IMR-90 (cell line): ENCODE measurements at regions not wholly inside any gene's neighbourhood (a gene's known extent, or its start where the extent isn't known, plus 50 kb on each side); places are given as distances from the start of the nearest gene placed in this dataset.

ENCODE experiments used
- ATAC-seq: fragments of 200-7000 bp; cut with Tn5 transposase; 2 replicates; pipeline ENCODE4 v1.9.1; 2020; ENCODE audit warnings: low read depth, mild to moderate bottlenecking, moderate library complexity
- BruUV-seq: library from RNA; stranded (reverse); fragments of 400-500 nt; replicated peaks from 2 replicates; lab custom pipeline; 2021; lab: Mats Ljungman, UMichigan
- CTCF ChIA-PET: fragments of 300-600 bp; formaldehyde crosslinking; extraction: SDS; loops from one replicate; lab custom pipeline; 2021; ENCODE audit warnings: antibody characterized with exemption; lab: Yijun Ruan, JAX
- POLR2A ChIA-PET: fragments of 300-600 bp; sonication (Branson Sonifier 250); formaldehyde crosslinking; loops from one replicate; lab custom pipeline; 2022; ENCODE audit warnings: antibody characterized with exemption; ENCODE audit not compliant: unreplicated experiment; lab: Charles Lee
- DNase-seq: peaks from one replicate; pipeline ENCODE4 v3.0.0; 2013
- H2AFZ ChIP-seq: replicated peaks from 2 replicates; pipeline ENCODE3; 2013; ENCODE audit warnings: low read length, mild to moderate bottlenecking; ENCODE audit not compliant: poor library complexity
- H2AK5ac ChIP-seq: 2 replicates; pipeline ENCODE4 v1.6.1; 2013; ENCODE audit warnings: low read depth, low read length, inconsistent platforms
- H2AK9ac ChIP-seq: replicated peaks from 2 replicates; pipeline ENCODE3; 2013; ENCODE audit warnings: mild to moderate bottlenecking, low read depth, low read length, moderate library complexity; ENCODE audit not compliant: poor library complexity
- H2BK120ac ChIP-seq: 2 replicates; pipeline ENCODE4 v1.6.1; 2013; ENCODE audit warnings: low read depth, low read length, inconsistent platforms
- H2BK15ac ChIP-seq: 3 replicates; pipeline ENCODE4 v1.6.1; 2013; ENCODE audit warnings: low read depth, low read length, inconsistent platforms
- H2BK20ac ChIP-seq: 2 replicates; pipeline ENCODE4 v1.6.1; 2013; ENCODE audit warnings: low read depth, mild to moderate bottlenecking, inconsistent platforms, low read length, moderate library complexity
- H2BK5ac ChIP-seq: 2 replicates; pipeline ENCODE4 v1.6.1; 2013; ENCODE audit warnings: mild to moderate bottlenecking, low read depth, low read length, inconsistent platforms; ENCODE audit not compliant: poor library complexity, severe bottlenecking
- H3K14ac ChIP-seq: replicated peaks from 2 replicates; pipeline ENCODE4 v1.6.1; 2013; ENCODE audit warnings: low read depth, low read length, inconsistent platforms
- H3K18ac ChIP-seq: 2 replicates; pipeline ENCODE4 v1.6.1; 2013; ENCODE audit warnings: low read depth, low read length, control low read depth
- H3K23ac ChIP-seq: 2 replicates; pipeline ENCODE4 v1.6.1; 2013; ENCODE audit warnings: low read depth, low read length, inconsistent platforms
- H3K27ac ChIP-seq: 2 replicates; pipeline ENCODE4 v1.5.1; 2013; ENCODE audit warnings: mild to moderate bottlenecking, control low read depth, low read length; ENCODE audit not compliant: insufficient read depth
- H3K27me3 ChIP-seq: 2 replicates; pipeline ENCODE4 v1.6.1; 2013; ENCODE audit warnings: low read length; ENCODE audit not compliant: control insufficient read depth, insufficient read depth
- H3K36me3 ChIP-seq: 2 replicates; pipeline ENCODE4 v1.6.1; 2013; ENCODE audit warnings: low read length, mixed read lengths; ENCODE audit not compliant: control insufficient read depth, insufficient read depth
- H3K4ac ChIP-seq: 2 replicates; pipeline ENCODE4 v1.6.1; 2013; ENCODE audit warnings: low read depth, low read length, inconsistent platforms
- H3K4me1 ChIP-seq: 2 replicates; pipeline ENCODE4 v1.6.1; 2013; ENCODE audit warnings: low read length, mixed read lengths; ENCODE audit not compliant: control insufficient read depth, insufficient read depth
- H3K4me2 ChIP-seq: 2 replicates; pipeline ENCODE4 v1.6.1; 2013; ENCODE audit warnings: low read depth, mild to moderate bottlenecking, control low read depth, low read length, moderate library complexity
- H3K4me3 ChIP-seq: 2 replicates; pipeline ENCODE4 v1.5.1; 2013; ENCODE audit warnings: low read depth, mild to moderate bottlenecking, control low read depth, low read length, moderate library complexity; ENCODE audit not compliant: insufficient read depth
- H3K56ac ChIP-seq: 2 replicates; pipeline ENCODE4 v1.6.1; 2013; ENCODE audit warnings: low read length, inconsistent platforms; ENCODE audit not compliant: insufficient read depth; ENCODE audit errors: extremely low read depth
- H3K79me1 ChIP-seq, 2 experiments: 2 replicates each; pipeline ENCODE4 v1.6.1; 2013; ENCODE audit warnings: low read length in 2 of 2, inconsistent platforms in 1 of 2, low read depth in 1 of 2
- H3K9ac ChIP-seq: 2 replicates; pipeline ENCODE4 v1.6.1; 2013; ENCODE audit warnings: low read depth, low read length, control low read depth
- H3K9me1 ChIP-seq: 2 replicates; pipeline ENCODE4 v1.6.1; 2013; ENCODE audit warnings: low read length, inconsistent platforms; ENCODE audit not compliant: insufficient read depth
- H3K9me3 ChIP-seq: 2 replicates; pipeline ENCODE4 v1.6.1; 2013; ENCODE audit warnings: low read length; ENCODE audit not compliant: control insufficient read depth, insufficient read depth
- H4K20me1 ChIP-seq: 2 replicates; pipeline ENCODE4 v1.6.1; 2013; ENCODE audit warnings: low read length, inconsistent platforms; ENCODE audit not compliant: insufficient read depth
- H4K5ac ChIP-seq: 2 replicates; pipeline ENCODE4 v1.6.1; 2013; ENCODE audit warnings: mild to moderate bottlenecking, low read depth, low read length, control low read depth
- H4K8ac ChIP-seq, 2 experiments: 2 replicates each; pipeline ENCODE4 v1.6.1; 2013; ENCODE audit warnings: low read depth in 2 of 2, low read length in 2 of 2, control low read depth in 1 of 2, inconsistent platforms in 1 of 2
- H4K91ac ChIP-seq: 2 replicates; pipeline ENCODE4 v1.6.1; 2013; ENCODE audit warnings: low read depth, low read length, inconsistent platforms; ENCODE audit not compliant: insufficient read depth
- BHLHE40 ChIP-seq: fragments of 150-350 bp; IDR thresholded peaks from 2 replicates; pipeline ENCODE4 v1.6.1; 2016; ENCODE audit warnings: mild to moderate bottlenecking, low read depth, low read length
- CEBPB ChIP-seq: IDR thresholded peaks from 2 replicates; pipeline ENCODE4 v1.6.1; 2012; ENCODE audit warnings: low read depth, low read length, improper control_type of control experiment
- CHD1 ChIP-seq: IDR thresholded peaks from 2 replicates; pipeline ENCODE4 v1.6.1; 2012; ENCODE audit warnings: low read depth, low read length, improper control_type of control experiment
- ELK1 ChIP-seq: fragments of 150-350 bp; IDR thresholded peaks from 2 replicates; pipeline ENCODE4 v1.6.1; 2016; ENCODE audit warnings: low read depth, mild to moderate bottlenecking, low read length, moderate library complexity, borderline replicate concordance
- FOS ChIP-seq: fragments of 150-350 bp; IDR thresholded peaks from 2 replicates; pipeline ENCODE4 v1.6.1; 2016; ENCODE audit warnings: low read depth, low read length
- MAFK ChIP-seq: IDR thresholded peaks from 2 replicates; pipeline ENCODE4 v1.6.1; 2012; ENCODE audit warnings: low read depth, low read length, improper control_type of control experiment
- MAZ ChIP-seq: IDR thresholded peaks from 2 replicates; pipeline ENCODE4 v1.6.1; 2012; ENCODE audit warnings: low read depth, mild to moderate bottlenecking, low read length, improper control_type of control experiment, moderate library complexity, borderline replicate concordance
- MXI1 ChIP-seq: IDR thresholded peaks from 2 replicates; pipeline ENCODE4 v1.6.1; 2012; ENCODE audit warnings: low read depth, mild to moderate bottlenecking, low read length, moderate library complexity, borderline replicate concordance
- NFE2L2 ChIP-seq: fragments of 150-350 bp; IDR thresholded peaks from 2 replicates; pipeline ENCODE4 v1.6.1; 2016; ENCODE audit warnings: low read depth, mild to moderate bottlenecking, low read length
- POLR2A ChIP-seq: IDR thresholded peaks from 2 replicates; pipeline ENCODE4 v1.6.1; 2012; ENCODE audit warnings: mild to moderate bottlenecking, low read depth, low read length
- RAD21 ChIP-seq: IDR thresholded peaks from 2 replicates; pipeline ENCODE4 v1.6.1; 2012; ENCODE audit warnings: low read length, improper control_type of control experiment
- RCOR1 ChIP-seq: IDR thresholded peaks from 2 replicates; pipeline ENCODE4 v1.6.1; 2012; ENCODE audit warnings: mild to moderate bottlenecking, low read length, improper control_type of control experiment; ENCODE audit not compliant: insufficient replicate concordance
- RFX5 ChIP-seq: IDR thresholded peaks from 2 replicates; pipeline ENCODE4 v1.8.0; 2012; ENCODE audit warnings: low read depth, mild to moderate bottlenecking, low read length, moderate library complexity
- SMC3 ChIP-seq: fragments of 150-350 bp; IDR thresholded peaks from 2 replicates; pipeline ENCODE4 v1.6.1; 2016; ENCODE audit warnings: low read depth, mild to moderate bottlenecking, antibody characterized with exemption, low read length, moderate library complexity
- WGBS, 2 experiments: methylation state at CpG; one replicate each; pipeline versions ENCODE4 v1.1.5 to v1.1.7; 2013; ENCODE audit warnings: missing lambda C conversion rate in 2 of 2; ENCODE audit not compliant: insufficient read length in 1 of 2; ENCODE audit errors: extremely low coverage in 2 of 2; 5-methylcytosine and 5-hydroxymethylcytosine counted together
- dilution Hi-C: fragments of 300-500 bp; cut with HindIII; formaldehyde crosslinking; loops from one replicate; pipeline ENCODE4 v1.14.3; 2018; ENCODE audit warnings: low sequenced_read_pairs; ENCODE audit not compliant: unreplicated experiment
- in situ Hi-C: fragments of 300-500 bp; cut with MboI; formaldehyde crosslinking; loops from 3 replicates; pipeline ENCODE4 v1.14.3; 2019; ENCODE audit warnings: low sequenced_read_pairs, inconsistent platforms, mixed read lengths
- intact Hi-C: fragments of 100-400 bp; cut with micrococcal nuclease; formaldehyde crosslinking; loops from 2 replicates; pipeline ENCODE4 v1.10.0; 2022
- TF ChIP-seq, protein P1 (sequence below): fragments of 150-350 bp; IDR thresholded peaks from 2 replicates; pipeline ENCODE4 v1.6.1; 2017; ENCODE audit warnings: mild to moderate bottlenecking, antibody characterized with exemption, low read length, low read depth
- TF ChIP-seq, protein P2 (sequence below): conservative IDR thresholded peaks from 2 replicates; pipeline ENCODE4 v1.5.1; 2012; ENCODE audit warnings: mild to moderate bottlenecking, low read depth, low read length, improper control_type of control experiment

DNA sequence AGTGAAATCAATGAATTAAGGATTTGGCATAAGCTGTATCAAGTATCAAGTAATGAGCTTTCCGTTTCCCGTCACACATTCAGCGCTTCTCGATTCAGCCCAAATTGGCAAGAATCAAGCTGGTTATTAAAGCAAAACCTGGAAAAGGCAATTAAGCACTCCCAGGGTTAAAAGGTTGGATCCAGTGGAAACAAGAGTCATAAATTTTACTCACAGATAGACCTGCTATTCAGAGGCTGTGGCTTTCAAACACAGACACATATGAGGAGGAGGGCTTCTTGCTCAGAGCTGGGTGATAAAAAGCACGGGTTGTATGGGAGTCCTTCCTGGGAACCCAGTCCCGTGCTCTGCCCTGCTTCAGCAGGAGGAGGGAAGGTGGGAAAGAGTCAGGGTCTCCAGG is 112.3 kb upstream of the CXCL14 start:
- Histone ChIP-seq H3K9me1 (no peaks in the 10 kb centered on the region), H3K36me3 (no peaks in the 10 kb centered on the region), H3K4me3 (no peak overlapping the region), H3K56ac (no peak overlapping the region), H3K27me3 (no peaks in the 10 kb centered on the region; the same call in 1 of the 2 replicates), H3K27ac (no peak overlapping the region), H2BK20ac (no peak overlapping the region), H3K14ac (no peak overlapping the region), H2AK9ac (no peak overlapping the region), H4K8ac (no peak overlapping the region), H2BK15ac (no peak overlapping the region), H2AFZ (no peak overlapping the region), H3K4me2 (no peak overlapping the region), H2BK5ac (no peak overlapping the region), H4K91ac (no peak overlapping the region), H3K4me1 (no peaks in the 10 kb centered on the region), H3K79me1 (no peaks in the 10 kb centered on the region), H4K20me1 (no peaks in the 10 kb centered on the region), H2AK5ac (no peak overlapping the region), H3K4ac (no peak overlapping the region), H3K9ac (no peak overlapping the region), H3K23ac (no peak overlapping the region), H4K5ac (no peak overlapping the region), H3K9me3 (no peaks in the 10 kb centered on the region), H3K18ac (no peak overlapping the region), H2BK120ac (no peak overlapping the region)
- intact Hi-C loops (no loop called here), in situ Hi-C loops (no loop called here), dilution Hi-C loops (no loop called here)
- ChIA-PET CTCF (no interaction called here), POLR2A (no interaction called here)
- no TSS peak for BruUV-seq
- no peak for DNase-seq
- WGBS, 2 experiments: no CpG with 5 or more reads among the region's 6 CpGs
- ATAC-seq: no peak
- TF ChIP-seq CEBPB (no peak), RAD21 (no peak), MAZ (no peak), NFE2L2 (no peak), RCOR1 (no peak), SMC3 (no peak), RFX5 (no peak), FOS (no peak), BHLHE40 (no peak), CHD1 (no peak), MAFK (no peak), ELK1 (no peak), MXI1 (no peak), POLR2A (no peak)
- TF ChIP-seq, protein P1, sequence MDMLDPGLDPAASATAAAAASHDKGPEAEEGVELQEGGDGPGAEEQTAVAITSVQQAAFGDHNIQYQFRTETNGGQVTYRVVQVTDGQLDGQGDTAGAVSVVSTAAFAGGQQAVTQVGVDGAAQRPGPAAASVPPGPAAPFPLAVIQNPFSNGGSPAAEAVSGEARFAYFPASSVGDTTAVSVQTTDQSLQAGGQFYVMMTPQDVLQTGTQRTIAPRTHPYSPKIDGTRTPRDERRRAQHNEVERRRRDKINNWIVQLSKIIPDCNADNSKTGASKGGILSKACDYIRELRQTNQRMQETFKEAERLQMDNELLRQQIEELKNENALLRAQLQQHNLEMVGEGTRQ: no peak
- TF ChIP-seq, protein P2, sequence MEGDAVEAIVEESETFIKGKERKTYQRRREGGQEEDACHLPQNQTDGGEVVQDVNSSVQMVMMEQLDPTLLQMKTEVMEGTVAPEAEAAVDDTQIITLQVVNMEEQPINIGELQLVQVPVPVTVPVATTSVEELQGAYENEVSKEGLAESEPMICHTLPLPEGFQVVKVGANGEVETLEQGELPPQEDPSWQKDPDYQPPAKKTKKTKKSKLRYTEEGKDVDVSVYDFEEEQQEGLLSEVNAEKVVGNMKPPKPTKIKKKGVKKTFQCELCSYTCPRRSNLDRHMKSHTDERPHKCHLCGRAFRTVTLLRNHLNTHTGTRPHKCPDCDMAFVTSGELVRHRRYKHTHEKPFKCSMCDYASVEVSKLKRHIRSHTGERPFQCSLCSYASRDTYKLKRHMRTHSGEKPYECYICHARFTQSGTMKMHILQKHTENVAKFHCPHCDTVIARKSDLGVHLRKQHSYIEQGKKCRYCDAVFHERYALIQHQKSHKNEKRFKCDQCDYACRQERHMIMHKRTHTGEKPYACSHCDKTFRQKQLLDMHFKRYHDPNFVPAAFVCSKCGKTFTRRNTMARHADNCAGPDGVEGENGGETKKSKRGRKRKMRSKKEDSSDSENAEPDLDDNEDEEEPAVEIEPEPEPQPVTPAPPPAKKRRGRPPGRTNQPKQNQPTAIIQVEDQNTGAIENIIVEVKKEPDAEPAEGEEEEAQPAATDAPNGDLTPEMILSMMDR: no peak
